ENCODE measurements at regions not wholly inside any gene's neighbourhood (a gene's known extent, or its start where the extent isn't known, plus 50 kb on each side); places are given as distances from the start of the nearest gene placed in this dataset.

DNA sequence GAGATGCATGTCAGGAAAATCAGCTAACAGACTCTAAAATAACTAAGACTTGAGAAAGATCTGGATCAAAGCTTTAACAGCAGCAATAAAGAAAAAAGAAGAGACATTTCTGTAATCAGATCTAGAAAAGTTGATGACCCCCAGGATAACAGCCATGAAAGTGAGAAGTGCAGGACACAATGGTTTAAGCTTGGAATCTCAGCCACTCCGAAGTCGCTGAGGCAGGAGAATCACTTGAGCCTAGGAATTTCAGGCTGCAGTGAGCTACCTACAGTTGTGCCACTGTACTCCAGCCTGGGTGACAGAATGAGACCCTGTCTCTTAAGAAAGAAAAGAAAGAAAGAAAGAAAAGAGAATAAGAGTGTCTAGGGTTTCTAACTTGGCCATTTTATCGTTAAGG, 544.1 kb downstream of the CD83 start:
- TF ChIP-seq, protein P1, sequence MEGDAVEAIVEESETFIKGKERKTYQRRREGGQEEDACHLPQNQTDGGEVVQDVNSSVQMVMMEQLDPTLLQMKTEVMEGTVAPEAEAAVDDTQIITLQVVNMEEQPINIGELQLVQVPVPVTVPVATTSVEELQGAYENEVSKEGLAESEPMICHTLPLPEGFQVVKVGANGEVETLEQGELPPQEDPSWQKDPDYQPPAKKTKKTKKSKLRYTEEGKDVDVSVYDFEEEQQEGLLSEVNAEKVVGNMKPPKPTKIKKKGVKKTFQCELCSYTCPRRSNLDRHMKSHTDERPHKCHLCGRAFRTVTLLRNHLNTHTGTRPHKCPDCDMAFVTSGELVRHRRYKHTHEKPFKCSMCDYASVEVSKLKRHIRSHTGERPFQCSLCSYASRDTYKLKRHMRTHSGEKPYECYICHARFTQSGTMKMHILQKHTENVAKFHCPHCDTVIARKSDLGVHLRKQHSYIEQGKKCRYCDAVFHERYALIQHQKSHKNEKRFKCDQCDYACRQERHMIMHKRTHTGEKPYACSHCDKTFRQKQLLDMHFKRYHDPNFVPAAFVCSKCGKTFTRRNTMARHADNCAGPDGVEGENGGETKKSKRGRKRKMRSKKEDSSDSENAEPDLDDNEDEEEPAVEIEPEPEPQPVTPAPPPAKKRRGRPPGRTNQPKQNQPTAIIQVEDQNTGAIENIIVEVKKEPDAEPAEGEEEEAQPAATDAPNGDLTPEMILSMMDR (IDR thresholded peaks at IDR 0.05), result no peak
- TF ChIP-seq SIN3A (IDR thresholded peaks at IDR 0.05; ENCODE audit: borderline replicate concordance, insufficient read depth, low read depth, low read length) (no peak), POLR2AphosphoS5 (IDR thresholded peaks at IDR 0.05; ENCODE audit: low read depth, low read length) (no peak)
